GM19468 (cell line): ENCODE measurements at regions not wholly inside any gene's neighbourhood (a gene's known extent, or its start where the extent isn't known, plus 50 kb on each side); places are given as distances from the start of the nearest gene placed in this dataset.

ENCODE experiments used
- ATAC-seq: cut with Tn5 transposase; IDR thresholded peaks from one replicate; pipeline ENCODE4 v1.9.1; 2021; ENCODE audit warnings: mild to moderate bottlenecking, moderate library complexity, moderate number of reproducible peaks; ENCODE audit not compliant: unreplicated experiment; ENCODE audit errors: extremely low read depth

DNA sequence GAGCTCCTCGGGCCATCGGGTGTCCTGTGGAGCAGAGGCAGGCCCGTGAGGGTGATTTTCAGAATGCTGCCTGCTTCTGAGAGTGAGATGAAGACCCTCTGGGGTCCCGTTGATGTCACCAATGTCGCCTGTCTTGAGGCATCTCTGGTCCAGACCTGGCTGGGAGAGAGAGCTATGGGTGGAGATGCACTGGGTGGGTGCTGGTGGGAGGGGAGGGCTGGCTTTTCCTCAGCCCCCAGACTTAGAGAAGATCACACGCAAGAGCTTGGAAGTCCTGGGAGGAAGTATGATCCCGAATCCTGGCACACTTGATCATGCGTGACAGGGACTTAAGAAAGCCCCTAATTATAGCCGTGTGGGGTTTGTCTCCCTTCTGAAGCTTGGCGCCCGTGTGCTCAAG is 103.2 kb upstream of the CD93 start:
- no peak for ATAC-seq

DNA sequence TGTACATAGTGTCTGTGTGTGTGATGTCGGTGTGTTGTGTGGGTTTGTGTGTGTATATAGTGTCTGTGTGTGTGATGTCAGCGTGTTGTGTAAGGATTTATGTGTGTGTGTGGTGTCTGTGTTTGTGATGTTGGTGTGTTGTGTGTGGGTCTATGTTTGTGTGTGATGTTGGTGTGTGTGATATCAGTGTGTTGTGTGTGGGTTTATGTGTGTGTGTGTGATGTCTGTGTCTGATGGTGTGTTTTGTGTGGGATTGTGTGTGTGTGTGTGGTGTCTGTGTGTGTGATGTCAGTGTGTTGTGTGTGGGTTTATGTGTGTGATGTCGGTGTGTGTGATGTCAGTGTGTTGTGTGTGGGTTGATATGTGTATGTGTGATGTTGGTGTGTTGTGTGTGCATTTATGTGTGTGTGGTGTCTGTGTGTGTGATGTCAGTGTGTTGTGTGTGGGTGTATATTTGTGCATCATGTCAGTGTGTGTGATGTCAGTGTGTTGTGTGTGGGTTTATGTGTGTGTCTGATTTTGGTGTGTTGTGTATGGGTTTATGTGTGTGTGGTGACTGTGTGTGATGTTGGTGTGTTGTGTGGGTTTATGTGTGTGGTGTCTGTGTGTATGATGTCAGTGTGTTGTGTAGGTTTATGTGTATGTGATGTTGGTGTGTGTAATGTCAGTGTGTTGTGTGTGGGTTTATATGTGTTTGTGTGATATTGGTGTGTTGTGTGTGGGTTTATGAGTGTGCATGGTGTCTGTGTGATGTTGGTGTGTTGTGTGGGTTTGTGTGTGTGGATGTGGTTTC is 102.4 kb upstream of the CD93 start:
- no peak for ATAC-seq

DNA sequence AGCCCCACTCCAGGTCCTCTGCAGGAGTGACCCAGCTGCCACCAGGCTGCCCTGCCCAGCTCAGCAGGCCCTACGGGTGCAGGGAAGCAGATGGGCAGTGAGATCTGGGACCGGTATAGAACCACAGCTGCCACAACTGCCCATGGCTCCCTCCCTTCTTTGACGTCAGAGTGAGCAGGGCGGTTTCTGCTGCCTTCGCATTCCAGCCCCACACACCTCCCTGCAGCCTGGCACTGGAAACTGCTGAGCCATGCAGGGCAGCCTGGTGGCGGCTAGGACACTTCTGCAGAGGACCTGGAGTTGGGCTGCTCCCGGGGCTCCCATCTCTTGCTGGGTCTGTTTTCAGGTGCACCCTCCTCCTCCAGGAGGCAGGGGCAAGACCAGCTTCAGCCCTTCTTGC is 101.6 kb upstream of the CD93 start:
- no peak for ATAC-seq

GRCh38 chr20:23186808-23187207 is 100.7 kb upstream of the CD93 start:
- ATAC-seq, result no peak

DNA sequence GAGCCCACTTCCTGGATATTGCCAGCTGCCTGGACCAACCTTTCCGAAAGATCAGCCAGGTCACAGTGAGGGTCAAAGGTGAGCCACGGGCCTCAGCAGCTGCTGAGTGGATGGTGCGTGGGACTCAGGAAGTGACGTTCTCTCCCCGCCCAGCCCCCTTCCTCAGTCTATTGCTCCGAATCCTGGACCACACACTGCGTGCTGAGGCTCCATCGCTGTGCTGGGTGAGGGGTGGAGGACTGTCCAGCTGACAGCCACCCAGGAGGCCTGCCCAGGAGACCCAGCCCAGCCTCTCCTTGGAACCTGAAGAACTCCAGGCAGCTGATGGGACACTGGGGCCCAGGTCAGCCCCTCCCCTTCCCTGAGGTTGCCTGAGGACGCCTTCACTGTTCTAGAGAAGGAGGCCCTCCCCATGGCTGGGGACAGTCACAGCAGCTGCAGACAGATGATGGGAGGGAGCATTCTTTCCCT is 94.4 kb upstream of the CD93 start:
- ATAC-seq, result no peak

GRCh38 chr20:23179766-23180403 is 93.8 kb upstream of the CD93 start:
- no peak for ATAC-seq

DNA sequence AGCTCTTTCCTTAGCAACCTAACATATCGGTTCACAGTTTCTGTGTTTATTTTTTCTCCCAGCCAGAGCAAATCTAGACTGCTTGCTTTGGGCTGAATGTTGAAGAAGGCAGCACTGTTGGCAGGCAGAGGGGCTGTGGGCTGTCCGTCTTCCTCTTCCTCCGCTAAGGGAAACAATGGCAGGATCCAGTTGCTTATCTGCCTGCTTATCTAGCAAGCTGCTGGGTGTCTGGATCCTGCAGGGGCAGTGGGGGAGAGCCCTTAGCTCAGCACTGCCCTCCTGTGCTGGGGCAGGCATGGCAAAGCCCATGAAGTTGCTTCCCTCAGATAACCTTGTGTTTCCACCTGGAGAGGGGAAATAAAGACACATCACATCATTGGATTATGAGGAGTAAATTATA is 92.7 kb upstream of the CD93 start:
- no peak for ATAC-seq

DNA sequence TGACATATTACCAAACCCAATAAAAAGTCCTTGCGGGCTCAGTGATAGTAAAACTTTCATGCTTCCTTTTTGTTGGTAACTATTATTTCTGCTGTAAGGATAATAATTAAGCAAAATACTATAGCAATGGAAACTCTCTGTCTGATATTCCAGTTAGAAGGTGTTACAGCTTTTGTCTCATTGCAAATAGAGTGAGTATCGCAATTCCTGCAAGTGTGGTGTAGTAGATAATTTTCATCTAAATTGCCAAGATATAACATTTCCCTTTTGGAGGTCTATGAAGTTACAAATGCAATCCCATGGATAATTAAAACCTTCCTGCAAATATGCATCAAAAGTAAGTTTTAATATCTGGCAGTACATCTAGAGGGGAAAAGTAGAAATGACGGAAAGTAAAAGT is 88.7 kb upstream of the CD93 start:
- no peak for ATAC-seq

DNA sequence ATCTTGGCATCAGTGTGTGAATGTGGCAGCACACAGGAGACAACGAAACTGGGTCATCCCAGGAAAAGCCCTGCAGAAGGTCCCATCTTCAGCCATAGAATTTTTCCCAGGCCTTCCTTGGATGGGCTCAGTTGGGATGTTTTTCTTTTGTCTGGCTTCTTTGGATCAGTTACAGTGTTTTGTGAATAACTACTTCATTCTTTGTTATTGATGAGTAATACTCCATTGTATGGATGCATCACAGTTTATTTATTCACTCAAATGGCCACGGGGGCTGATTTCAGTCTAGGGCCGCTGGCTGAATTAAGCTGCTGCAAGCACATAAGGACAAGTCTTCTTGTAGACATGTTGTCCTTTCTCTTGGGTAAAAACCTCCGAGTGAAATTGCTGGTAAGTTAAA is 81.3 kb upstream of the CD93 start:
- no peak for ATAC-seq

DNA sequence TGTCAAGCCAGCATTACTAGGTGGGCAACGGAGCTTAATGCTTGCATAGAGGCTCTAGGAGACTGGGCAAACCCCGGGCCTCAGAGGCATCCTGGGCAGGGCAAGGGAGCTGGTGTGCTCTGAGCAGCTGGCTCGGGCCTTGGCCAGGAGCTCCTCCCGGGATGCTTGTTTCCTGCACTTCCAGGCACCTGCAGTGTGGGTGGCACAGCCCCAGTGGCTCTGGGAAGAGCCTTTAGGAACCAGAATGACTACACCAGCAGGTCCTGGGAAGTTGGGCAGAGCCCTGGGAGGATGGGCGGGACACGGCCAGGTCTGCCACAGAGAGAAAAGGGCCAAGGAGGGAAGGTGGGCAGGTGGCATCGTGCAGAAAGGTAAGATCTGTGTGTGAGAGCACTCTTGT is 80.4 kb upstream of the CD93 start:
- ATAC-seq, result no peak

DNA sequence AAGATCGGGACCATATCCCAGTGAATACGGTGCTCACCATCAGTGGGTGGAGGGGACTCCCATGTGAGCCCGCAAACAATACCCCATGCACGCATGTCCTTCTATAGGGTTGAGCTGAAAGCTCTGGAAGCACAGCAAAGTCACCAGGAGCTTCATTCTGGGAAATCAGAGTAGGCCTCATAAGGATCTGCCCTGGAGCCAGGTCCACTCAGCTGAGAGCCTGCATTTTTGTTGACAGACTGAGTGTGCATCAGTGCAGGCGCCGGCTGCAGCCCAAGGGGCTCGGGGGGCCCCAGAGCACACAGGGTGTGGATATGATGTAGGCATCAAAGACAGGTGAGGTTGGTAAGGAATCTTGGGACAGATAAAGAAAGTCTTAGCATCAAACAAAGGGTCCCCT is 79.8 kb upstream of the CD93 start:
- ATAC-seq, result no peak

GRCh38 chr20:23165307-23165750 is 79.2 kb upstream of the CD93 start:
- no peak for ATAC-seq

DNA sequence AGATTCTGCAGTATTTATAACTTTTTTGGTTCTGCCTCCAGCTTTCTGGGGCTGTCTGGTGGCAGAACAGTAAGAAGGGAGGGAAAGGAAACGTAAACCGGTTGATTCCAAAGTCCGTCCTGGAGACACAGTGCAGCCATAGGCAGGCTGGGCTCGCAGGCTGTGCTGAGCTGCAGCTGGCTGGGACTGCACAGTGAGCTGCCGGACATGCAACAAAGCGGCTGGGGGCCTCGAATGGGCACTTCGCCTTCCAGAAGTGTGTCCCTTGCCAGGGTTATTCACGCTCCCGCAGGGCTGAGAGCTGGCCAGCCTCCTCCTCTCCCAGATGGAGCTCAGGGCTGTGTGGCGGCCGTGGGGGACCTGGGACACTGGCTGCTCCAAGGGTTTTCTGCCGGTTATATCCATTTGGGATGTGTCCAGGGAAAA is 78.1 kb upstream of the CD93 start:
- no peak for ATAC-seq

DNA sequence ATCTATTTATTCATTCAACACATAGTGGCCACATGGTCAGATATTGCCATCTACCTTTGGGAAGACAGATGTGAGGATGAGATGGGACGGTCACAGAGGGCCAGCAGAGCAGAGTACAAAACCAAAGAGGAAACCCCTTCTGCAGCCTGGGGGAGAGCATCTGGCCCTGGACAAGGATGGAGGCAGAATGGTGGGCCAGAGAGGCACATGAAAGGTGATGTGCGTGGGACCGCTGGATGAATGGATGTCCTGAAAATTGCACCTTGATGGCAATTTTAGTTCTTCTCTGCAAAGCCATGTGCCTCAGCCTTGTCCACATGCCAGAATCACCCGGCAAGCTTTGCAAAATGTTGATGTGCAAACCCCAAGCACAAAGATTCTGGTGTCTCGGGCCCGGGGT is 77.4 kb upstream of the CD93 start:
- ATAC-seq, result no peak

DNA sequence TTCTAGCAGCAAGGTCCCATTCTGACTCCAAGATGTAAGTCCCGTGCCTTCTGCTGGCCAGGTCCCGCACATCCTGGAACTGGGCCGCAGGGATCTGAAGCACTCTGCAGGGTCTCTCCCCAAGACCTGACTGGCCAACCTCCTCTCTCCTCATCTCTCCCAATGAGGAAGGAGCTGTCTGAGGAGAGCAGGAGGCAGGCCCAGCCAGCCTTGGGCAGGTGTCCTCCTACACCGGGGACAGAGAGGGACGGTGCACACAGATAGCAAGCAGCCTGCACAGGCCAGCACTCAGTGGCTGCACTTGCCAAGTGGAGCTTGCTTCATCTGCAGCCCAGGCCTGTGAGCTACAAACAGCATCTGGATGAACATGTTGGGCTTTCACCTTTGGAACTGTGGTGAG is 76.8 kb upstream of the CD93 start:
- ATAC-seq, result no peak

DNA sequence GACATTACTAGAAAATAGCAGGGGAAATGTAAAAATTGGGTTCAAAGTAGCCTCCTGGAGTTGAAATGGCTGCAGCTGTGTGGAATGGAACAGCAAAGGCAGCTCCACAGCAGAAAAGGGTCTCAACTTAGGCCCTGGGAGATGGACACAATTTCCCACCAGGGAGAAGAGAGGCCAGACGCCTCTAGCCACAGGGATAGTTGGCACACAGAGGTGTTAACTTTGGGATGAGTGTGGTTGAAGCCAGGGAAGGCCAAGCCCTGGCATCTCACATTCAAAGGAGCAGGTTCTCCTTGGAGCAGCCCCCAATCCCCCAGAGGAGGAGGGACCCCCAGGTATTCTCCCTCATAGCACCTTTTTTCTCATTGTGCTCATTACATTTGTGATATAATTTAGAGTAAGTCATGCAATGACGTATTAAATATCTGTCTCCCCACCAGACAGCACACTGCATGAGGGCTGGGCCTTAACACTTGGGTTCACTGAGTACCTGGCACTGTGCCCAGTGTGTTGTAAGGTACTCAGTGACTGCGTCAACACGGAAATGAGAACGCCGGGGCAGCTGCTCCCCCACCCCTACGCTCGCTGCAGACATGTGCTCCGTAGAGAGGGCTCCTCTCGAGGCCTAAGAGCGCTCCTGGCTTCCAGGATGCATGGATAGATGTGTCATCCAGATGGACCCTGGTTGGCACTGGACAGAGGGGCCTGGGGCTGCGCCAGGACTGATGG is 76.0 kb upstream of the CD93 start:
- ATAC-seq, result no peak

GRCh38 chr20:23161244-23161891 is 75.2 kb upstream of the CD93 start:
- no peak for ATAC-seq

GRCh38 chr20:23160536-23161243 is 74.6 kb upstream of the CD93 start:
- no peak for ATAC-seq

- no peak for ATAC-seq
Measured at GRCh38 chr20:23159947-23160318, 73.8 kb upstream of the CD93 start.
